Fibroblast of peridontal ligament (primary cell): ENCODE measurements at regions not wholly inside any gene's neighbourhood (a gene's known extent, or its start where the extent isn't known, plus 50 kb on each side); places are given as distances from the start of the nearest gene placed in this dataset.
A peak's percentile ranks its signal among the peaks of the same experiment; 100 is the strongest.

Source experiments
- DNase-seq: peaks from one replicate; pipeline ENCODE4 v3.0.0-alpha.2; 2010; ENCODE audit errors: extremely low read depth

- no peak for DNase-seq
Measured at GRCh38 chr1:157292302-157292701, 154.1 kb upstream of the ETV3 start.

DNA sequence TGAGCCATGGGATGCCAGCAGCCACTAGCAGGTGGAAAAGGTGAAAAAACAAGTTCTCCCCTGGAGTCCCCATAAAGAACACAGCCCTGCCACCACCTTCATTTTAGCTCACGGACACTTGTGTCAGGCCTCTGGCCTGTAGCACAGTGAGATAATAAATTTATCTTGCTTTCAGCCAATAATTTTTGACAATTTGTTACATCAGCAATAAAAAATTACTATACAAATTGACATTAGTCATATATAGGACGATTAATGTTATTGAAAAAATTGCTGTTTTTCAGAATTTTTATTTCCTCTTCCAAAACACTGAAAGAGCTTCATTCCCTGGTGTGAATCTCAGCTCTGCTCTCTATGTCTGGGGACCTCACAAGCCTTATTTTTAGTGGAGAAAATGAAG lies 152.9 kb upstream of the ETV3 start:
- no peak for DNase-seq

DNA sequence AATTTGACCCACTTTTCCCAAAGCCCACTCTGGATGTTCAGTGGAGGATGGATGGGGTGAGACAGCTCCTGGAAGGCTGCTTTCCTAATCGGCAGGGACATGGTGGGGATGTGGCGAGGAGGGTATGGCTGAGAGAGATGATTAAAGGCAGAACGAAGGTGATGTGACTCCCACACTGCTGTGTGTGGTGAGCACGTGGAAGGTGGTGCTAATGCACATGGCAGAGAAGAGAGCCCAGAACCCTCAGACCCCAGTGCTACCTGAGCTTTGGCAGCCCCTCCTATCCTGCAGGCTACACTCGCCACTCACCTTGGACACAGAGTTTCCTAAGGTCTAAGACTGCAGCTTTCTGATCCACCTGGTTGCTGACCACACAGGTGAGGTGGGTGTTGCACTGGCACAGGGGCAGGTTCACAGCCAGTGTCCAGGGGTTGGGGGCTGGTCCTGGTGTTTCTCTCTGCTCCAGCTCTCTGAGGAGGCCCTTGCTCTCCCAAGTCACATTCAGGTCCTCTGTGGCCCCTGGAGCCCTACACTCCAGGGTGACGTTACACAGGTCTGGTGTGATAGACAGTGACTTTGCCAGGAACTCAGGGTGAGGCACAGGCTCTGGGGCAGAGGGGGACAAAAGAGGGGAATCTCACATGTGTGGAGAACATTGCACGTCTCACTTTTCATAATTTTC lies 151.4 kb upstream of the ETV3 start:
- no peak for DNase-seq

DNA sequence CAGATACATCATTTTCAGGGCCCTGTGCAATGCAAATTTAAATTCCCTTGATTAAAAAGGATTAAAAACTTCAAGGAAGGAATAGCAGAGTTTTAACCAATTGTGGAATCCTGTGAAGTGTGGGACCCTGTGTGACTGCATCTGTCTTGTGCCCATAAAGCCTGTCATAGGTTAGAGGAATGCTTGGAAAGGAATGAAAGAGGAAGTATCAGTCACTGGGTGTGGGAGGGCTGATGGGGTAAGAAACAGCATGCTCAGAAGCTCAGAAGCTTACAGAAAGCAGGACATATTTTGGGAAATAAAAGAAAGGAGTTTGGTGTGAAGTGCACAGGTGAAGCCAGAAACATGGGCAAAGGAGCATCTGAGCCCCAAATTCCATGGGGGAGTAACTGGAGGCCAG lies 150.8 kb upstream of the ETV3 start:
- DNase-seq: no peak

- DNase-seq: no peak
Measured at GRCh38 chr1:157288492-157288891, 150.3 kb upstream of the ETV3 start.

DNA sequence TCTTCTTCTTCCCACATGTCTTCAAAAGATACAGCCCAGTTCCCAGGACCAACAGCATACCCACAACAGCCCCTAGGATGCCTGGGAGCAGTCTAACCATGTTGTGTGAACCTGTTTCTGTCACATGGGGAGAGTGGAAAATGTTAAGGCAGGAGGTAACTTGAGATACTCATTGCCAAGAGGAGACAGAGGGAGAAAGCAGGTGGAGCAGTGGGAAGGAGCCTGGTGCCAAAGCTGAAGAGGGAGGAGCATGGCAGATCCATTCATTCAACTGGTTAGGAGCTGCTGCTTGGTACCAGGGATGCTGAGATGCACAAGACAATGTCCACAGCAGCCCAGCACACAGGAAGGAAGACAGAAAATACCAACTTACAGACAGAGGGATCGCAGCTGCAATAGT lies 149.8 kb upstream of the ETV3 start:
- DNase-seq: no peak

DNA sequence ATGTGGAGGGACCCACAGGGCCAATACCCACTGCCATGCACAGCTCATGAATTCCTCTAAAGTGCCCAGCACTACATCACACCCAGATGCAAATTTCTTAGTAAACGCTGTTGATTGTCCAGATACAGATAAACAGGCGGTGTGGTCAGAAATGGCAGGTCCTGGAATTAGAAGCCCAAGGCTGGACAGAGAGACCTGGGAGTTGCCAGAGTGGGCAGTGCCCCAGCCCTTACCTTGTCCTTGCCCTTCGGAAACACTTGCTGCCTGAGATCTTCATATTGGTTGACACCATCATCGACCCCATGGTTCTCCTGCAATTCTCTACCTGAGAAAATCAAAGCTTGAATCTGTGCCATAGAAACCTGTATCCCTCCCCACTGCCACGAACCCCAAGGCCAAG lies 149.3 kb upstream of the ETV3 start:
- DNase-seq: no peak

DNA sequence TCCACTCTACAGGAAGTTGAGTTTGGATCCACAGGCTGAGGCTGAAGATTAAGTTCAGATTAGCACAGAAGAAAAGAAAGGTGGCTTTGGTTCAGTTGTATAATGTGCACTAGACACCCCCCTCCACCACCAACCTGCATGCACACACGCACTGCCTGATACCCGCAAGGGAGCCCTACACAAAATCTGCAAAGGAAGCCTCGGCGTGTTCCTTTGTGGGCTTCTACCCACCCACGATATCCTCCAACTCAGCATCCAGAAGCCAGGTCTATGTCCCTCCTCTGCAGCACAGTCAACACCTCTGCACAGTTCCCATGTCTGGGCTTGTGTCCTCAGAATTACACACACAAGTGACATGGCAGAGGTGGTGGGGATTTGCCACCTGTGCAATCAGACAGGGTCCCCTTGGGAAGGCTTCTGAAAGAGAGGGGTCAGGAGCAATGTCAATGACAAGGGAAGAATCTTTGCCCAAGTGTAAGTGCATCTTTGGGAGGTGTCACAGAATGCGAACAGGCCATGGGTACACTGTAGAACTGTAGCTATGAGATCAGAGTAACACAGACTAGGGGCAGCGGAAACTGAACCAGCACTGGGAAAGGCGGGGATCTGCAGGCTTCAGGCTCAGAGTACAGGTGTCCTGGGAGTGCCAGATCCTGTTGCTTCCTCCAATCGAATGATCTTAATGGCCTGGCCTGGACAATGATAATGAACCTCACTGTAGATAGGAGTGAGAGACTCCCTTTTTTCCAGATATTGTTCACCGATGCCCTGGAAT lies 148.6 kb upstream of the ETV3 start:
- no peak for DNase-seq

- no peak for DNase-seq
Measured at GRCh38 chr1:157286096-157286495, 147.9 kb upstream of the ETV3 start.

DNA sequence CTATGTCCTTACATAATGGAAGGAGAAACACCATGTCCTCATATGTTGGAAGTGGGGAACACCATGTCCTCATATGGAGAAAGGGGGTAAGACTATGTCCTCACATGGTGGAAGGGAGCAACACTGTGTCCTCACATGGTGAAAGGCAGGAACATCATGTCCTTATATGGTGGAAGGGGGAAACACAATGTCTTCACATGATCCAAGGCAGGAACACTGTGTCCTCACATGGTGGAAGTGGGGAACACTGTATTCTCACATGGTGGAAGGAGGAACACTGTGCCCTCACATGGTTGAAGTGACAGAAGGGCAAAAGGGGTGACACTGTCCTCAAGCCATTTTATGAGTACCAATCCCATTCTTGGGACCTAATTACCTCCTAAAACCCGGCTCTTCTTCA lies 146.3 kb upstream of the ETV3 start:
- no peak for DNase-seq

DNA sequence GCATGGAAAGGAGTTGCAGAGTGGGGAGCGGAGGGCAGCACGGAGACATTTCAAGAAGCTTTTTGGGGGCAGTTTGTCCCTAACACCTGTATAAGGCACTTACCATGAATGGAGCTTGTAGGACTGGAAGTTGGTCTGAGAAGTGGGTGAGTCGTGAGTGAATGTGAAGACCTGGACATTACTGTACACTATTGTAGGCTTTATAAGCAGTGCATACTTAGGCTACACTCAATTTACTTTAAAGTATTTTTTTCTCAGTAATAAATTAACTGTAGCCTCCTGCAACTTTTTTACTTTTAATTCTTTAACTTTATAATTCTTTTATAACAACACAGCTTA lies 141.6 kb upstream of the ETV3 start:
- no peak for DNase-seq

GRCh38 chr1:157279138-157279801 lies 141.1 kb upstream of the ETV3 start:
- DNase-seq: no peak

DNA sequence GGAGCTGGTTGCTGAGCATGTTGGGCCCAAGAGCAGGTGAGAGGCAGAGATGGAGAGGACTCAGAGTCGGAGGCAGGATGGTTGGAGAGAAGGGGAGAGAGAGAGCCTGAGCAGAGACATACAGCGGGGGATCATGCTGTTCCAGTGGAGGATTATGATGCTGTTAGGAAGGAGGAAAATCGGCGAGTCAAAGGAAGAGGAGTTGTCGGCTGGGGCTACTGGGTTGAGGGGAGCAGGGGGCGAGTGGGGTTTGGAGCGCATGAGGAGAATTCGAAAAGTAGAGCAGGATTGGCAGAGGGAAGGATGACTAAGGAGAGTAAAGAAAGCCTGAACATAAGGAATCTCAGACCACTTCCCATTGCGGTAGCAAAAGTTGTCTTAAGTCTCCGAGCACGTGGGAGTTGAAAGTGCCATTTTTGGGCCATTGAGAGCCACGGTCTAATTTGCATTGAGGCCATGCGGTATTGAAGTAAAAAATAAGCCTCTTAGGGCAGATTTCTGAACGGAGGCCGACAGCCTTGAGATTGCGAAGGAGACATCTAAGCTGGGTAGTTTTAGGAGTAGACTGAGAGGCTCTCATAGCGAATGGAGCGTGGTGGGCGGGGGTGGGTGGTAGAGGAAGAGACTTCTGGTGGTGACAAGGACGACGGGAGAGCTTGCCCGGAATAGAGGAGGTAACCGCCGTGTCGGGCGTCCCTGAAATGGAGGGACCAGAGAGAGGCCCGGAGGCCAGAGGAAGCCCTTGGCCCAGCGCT lies 140.4 kb upstream of the ETV3 start:
- no peak for DNase-seq

- DNase-seq: peak; percentile 3
Measured at GRCh38 chr1:157277913-157278312, 139.7 kb upstream of the ETV3 start.

DNA sequence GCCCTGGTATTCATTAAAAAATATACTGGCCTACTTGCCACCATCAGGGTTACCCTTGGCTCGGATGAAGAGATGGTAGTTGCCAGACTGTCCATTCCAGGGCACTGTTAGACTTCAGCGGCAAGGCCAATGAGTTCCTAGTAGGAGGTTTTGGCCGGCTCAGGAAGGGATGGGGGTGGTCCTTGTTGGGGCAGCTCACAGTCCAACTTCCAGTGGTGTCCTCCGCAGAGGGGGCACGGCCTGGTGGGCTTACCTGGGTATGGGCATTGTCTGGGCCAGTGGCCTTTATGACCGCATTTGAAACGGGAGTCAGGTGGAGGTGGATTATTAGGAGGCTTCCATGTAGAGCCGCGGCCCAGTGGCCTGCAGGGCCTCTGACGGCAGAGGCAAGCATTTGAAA lies 139.1 kb upstream of the ETV3 start:
- no peak for DNase-seq

DNA sequence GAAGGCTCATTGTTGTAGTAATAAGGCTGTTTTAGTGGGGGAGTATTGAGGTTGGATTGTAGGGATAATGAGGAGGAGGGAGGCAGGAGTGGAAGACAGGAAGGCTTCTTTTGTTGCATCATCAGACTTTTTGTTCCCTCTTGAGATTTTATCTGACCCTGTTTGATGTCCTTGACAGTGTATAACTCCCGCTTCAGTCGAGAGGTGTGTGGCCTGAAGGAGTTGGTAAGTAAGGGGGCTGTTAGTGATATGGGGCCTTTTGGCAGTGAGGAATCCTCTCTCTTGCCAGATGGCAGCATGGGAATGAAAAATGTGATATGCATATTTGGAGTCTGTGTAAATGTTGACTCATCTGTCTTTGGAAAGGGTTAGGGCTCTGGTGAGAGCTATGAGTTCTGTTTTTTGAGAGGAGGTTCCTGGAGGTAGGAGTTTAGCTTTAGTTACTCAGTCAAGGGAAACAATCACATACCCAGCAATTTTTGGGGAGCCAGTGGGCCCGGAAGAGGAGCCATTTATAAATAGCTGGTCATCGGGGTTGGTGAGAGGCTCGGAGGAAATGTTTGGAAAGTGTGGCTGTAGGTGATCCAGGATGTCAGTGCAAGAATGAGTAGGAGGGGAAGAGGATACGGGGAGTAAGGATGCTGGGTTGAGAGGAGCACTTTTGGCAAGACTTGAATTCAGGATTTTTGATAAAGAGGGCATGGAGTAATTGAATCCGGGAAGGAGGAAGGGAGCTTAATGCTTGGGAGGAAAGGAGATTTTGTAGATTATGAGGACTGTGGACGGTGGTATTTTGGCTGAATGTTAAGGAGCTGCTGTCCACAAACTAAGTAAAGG lies 136.7 kb upstream of the ETV3 start:
- DNase-seq: peak; percentile 73

DNA sequence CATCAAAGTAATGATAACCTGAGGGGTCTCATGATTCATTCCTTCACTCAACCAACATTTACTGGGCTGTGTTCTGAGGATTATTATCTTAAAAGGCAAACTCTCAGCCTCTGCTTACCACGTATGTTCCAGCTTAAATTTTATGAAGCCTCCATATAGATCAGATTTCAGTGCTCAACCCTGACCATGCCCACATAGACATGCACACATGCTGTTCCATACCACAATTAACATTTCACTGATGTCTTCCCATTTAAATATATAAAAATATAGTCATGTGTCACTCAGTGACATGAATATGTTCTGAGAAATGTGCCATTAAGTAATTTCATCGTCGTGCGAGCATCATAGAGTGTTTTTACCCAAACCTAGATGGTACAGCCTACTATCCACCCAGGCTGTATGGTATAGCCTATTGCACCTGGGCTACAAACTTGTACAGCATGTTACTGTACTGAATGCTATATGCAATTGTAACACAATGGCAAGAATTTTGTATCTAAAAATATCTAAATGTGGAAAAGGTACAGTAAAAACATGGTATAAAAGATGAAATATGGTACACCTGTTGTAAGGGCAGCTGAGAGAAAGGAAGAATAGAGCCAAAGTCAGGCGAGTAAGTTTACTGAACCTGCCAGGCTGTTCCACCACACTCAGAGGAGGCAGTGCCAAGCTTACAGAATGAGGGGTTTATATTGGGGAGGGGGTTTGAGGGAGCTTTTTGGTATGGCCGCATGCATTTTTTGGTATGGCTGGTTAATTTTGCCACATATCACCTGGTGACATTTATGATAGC lies 134.7 kb upstream of the ETV3 start:
- no peak for DNase-seq

GRCh38 chr1:157272264-157272663 lies 134.1 kb upstream of the ETV3 start:
- no peak for DNase-seq

GRCh38 chr1:157270705-157271274 lies 132.6 kb upstream of the ETV3 start:
- no peak for DNase-seq

GRCh38 chr1:157269656-157270375 lies 131.6 kb upstream of the ETV3 start:
- DNase-seq: no peak
